K562 (cell line): ENCODE measurements at regions not wholly inside any gene's neighbourhood (a gene's known extent, or its start where the extent isn't known, plus 50 kb on each side); places are given as distances from the start of the nearest gene placed in this dataset.

Experiments used
- ATAC-seq: fragments of 200-7000 bp; cut with Tn5 transposase; 3 replicates; pipeline ENCODE4 v1.9.1; 2020; ENCODE audit warnings: moderate library complexity
- BruUV-seq: library from RNA; stranded (reverse); fragments of 400-500 nt; replicated peaks from 2 replicates; lab custom pipeline; 2021; lab: Mats Ljungman, UMichigan
- CTCF ChIA-PET: fragments of 300-600 bp; formaldehyde crosslinking; extraction: SDS; loops from one replicate; lab custom pipeline; 2021; ENCODE audit warnings: low intra/inter-chr PET ratio; lab: Yijun Ruan, JAX
- POLR2A ChIA-PET: fragments of 300-600, 350-650 bp; sonication (Branson Sonifier 250); formaldehyde crosslinking; extraction: SDS; loops from one replicate; lab custom pipeline; 2021; ENCODE audit warnings: antibody characterized with exemption, inconsistent platforms; lab: Yijun Ruan, JAX
- DNase-seq, 4 experiments: peaks; one replicate each; pipeline versions ENCODE4 v3.0.0 to v3.0.0-alpha.2; 2011 to 2018; ENCODE audit warnings: low spot score in 3 of 4, mixed read lengths in 3 of 4; ENCODE audit errors: extremely low read depth in 1 of 4
- FAIRE-seq: peaks from 2 replicates; lab custom pipeline; 2011; peaks lifted over from hg19 to GRCh38; lab: Jason Lieb, UNC
- H2AFZ ChIP-seq: 2 replicates; pipeline ENCODE4 v1.6.0; 2011; ENCODE audit warnings: low read depth, low read length, control low read depth, inconsistent platforms
- H3K27ac ChIP-seq: fragments of 200-600 bp; 3 replicates; pipeline ENCODE4 v1.8.0; 2011; ENCODE audit warnings: low read depth, mild to moderate bottlenecking, control low read depth, inconsistent platforms, low read length, moderate library complexity, mixed read lengths; ENCODE audit errors: extremely low read depth
- H3K27me3 ChIP-seq, 2 experiments: fragments of 300-600 bp in 1 of 2; 2 replicates in 1 of 2; 3 replicates in 1 of 2; pipeline versions ENCODE4 v1.6.0 to v1.8.0; 2011; ENCODE audit warnings: inconsistent platforms in 2 of 2, low read length in 2 of 2, mild to moderate bottlenecking in 1 of 2, mixed read lengths in 1 of 2, moderate library complexity in 1 of 2; ENCODE audit not compliant: control insufficient read depth in 2 of 2, insufficient read depth in 2 of 2
- H3K36me3 ChIP-seq: fragments of 300-600 bp; 3 replicates; pipeline ENCODE4 v1.8.0; 2011; ENCODE audit warnings: mild to moderate bottlenecking, low read length, inconsistent platforms; ENCODE audit not compliant: control insufficient read depth, insufficient read depth
- H3K4me1 ChIP-seq, 2 experiments: fragments of 200-600 bp in 1 of 2; replicated peaks in 1 of 2; 2 replicates in 1 of 2; 3 replicates in 1 of 2; pipeline versions ENCODE4 v1.5.1 to v1.8.0; 2011; ENCODE audit warnings: inconsistent platforms in 2 of 2, low read length in 2 of 2, mild to moderate bottlenecking in 1 of 2, mixed read lengths in 1 of 2, moderate library complexity in 1 of 2; ENCODE audit not compliant: control insufficient read depth in 2 of 2, insufficient read depth in 2 of 2
- H3K4me2 ChIP-seq: 2 replicates; pipeline ENCODE4 v1.6.1; 2011; ENCODE audit warnings: low read length, control low read depth, inconsistent platforms, mixed read lengths; ENCODE audit not compliant: insufficient read depth
- H3K4me3 ChIP-seq: fragments of 200-600 bp; sonication (generic), shearing (Covaris generic); 2 replicates; pipeline ENCODE4 v1.5.1; 2016; ENCODE audit warnings: control low read depth, inconsistent platforms
- H3K79me2 ChIP-seq: fragments of 200-600 bp; 3 replicates; pipeline ENCODE4 v1.8.0; 2011; ENCODE audit warnings: low read length, inconsistent platforms; ENCODE audit not compliant: control insufficient read depth, insufficient read depth
- H3K9ac ChIP-seq, 2 experiments: 2 replicates each; pipeline versions ENCODE4 v1.6.0 to v1.6.1; 2011; ENCODE audit warnings: low read depth in 2 of 2, low read length in 2 of 2, control low read depth in 1 of 2, inconsistent platforms in 1 of 2, mild to moderate bottlenecking in 1 of 2, mixed read lengths in 1 of 2; ENCODE audit not compliant: insufficient read depth in 1 of 2
- H3K9me1 ChIP-seq: one replicate; pipeline ENCODE4 v1.6.0; 2011; ENCODE audit warnings: inconsistent platforms, mild to moderate bottlenecking, low read length, moderate library complexity; ENCODE audit not compliant: control insufficient read depth, insufficient read depth
- H3K9me3 ChIP-seq: replicated peaks from 2 replicates; pipeline ENCODE4 v1.5.1; 2011; ENCODE audit warnings: low read depth, low read length, inconsistent platforms; ENCODE audit not compliant: control insufficient read depth, insufficient read depth
- H4K20me1 ChIP-seq: replicated peaks from 2 replicates; pipeline ENCODE4 v1.6.1; 2011; ENCODE audit warnings: low read length, inconsistent platforms, mixed read lengths; ENCODE audit not compliant: control insufficient read depth, insufficient read depth
- ARID1B ChIP-seq: fragments of 450-650 bp; IDR thresholded peaks from 2 replicates; pipeline ENCODE4 v1.6.1; 2016; ENCODE audit warnings: antibody characterized with exemption, mild to moderate bottlenecking, inconsistent platforms
- CBX3 ChIP-seq, 2 experiments: IDR thresholded peaks; 1 replicate in 1 of 2; 2 replicates in 1 of 2; pipeline ENCODE4 v1.6.1; 2012; ENCODE audit warnings: inconsistent platforms in 2 of 2, low read length in 2 of 2, borderline replicate concordance in 1 of 2, control low read depth in 1 of 2
- CUX1 ChIP-seq: fragments of 200-800 bp; sonication (Bioruptor generic); IDR thresholded peaks from 2 replicates; pipeline ENCODE4 v1.6.1; 2016; ENCODE audit warnings: missing genetic modification characterization, missing compliant biosample characterization
- KDM2B ChIP-seq: fragments of 250-450 bp; sonication (Bioruptor Pico); IDR thresholded peaks from 2 replicates; pipeline ENCODE4 v1.8.0; 2021; ENCODE audit warnings: mild to moderate bottlenecking, moderate library complexity
- NONO ChIP-seq, 2 experiments: fragments of 200-400 bp in 1 of 2; fragments of 450-650 bp in 1 of 2; formaldehyde crosslinking in 1 of 2; IDR thresholded peaks; 2 replicates each; pipeline ENCODE4 v1.6.1; 2017; ENCODE audit warnings: low read depth in 2 of 2, mild to moderate bottlenecking in 2 of 2, moderate library complexity in 2 of 2, low read length in 1 of 2
- RBM25 ChIP-seq: fragments of 200-400 bp; formaldehyde crosslinking; IDR thresholded peaks from 2 replicates; pipeline ENCODE4 v1.6.1; 2018; ENCODE audit warnings: low read length, low read depth, moderate library complexity; ENCODE audit not compliant: severe bottlenecking
- RFX5 ChIP-seq: IDR thresholded peaks from 2 replicates; pipeline ENCODE4 v1.6.1; 2011; ENCODE audit warnings: low read depth, mild to moderate bottlenecking, improper control_type of control experiment, low read length
- TEAD4 ChIP-seq, 2 experiments: sonication (generic) in 1 of 2; formaldehyde crosslinking in 1 of 2; IDR thresholded peaks; 2 replicates each; pipeline versions ENCODE4 v1.6.1 to v1.8.0; 2012 to 2022; ENCODE audit warnings: borderline replicate concordance in 1 of 2, inconsistent platforms in 1 of 2, low read length in 1 of 2, mild to moderate bottlenecking in 1 of 2, missing genetic modification reagents in 1 of 2
- ZNF146 ChIP-seq: IDR thresholded peaks from one replicate; pipeline ENCODE4 v1.6.1; 2018; ENCODE audit warnings: missing compliant biosample characterization; ENCODE audit not compliant: unreplicated experiment
- ZNF512 ChIP-seq: IDR thresholded peaks from 2 replicates; pipeline ENCODE4 v1.6.1; 2016; ENCODE audit warnings: missing genetic modification characterization, missing compliant biosample characterization
- WGBS: fragments of 100-300 bp; shearing (Covaris generic); methylation state at CpG from one replicate; pipeline ENCODE4 v1.1.6; 2016; ENCODE audit warnings: low coverage, mixed read lengths; ENCODE audit not compliant: insufficient coverage; ENCODE audit errors: missing lambda C conversion rate; 5-methylcytosine and 5-hydroxymethylcytosine counted together
- in situ Hi-C: fragments of 300-500 bp; cut with MboI; formaldehyde crosslinking; loops from 4 replicates; pipeline ENCODE4 v1.15.0; 2018; ENCODE audit warnings: inconsistent platforms, mixed read lengths
- intact Hi-C: fragments of 100-400 bp; cut with micrococcal nuclease; formaldehyde crosslinking; loops from 2 replicates; pipeline ENCODE4 v1.14.2; 2022

DNA sequence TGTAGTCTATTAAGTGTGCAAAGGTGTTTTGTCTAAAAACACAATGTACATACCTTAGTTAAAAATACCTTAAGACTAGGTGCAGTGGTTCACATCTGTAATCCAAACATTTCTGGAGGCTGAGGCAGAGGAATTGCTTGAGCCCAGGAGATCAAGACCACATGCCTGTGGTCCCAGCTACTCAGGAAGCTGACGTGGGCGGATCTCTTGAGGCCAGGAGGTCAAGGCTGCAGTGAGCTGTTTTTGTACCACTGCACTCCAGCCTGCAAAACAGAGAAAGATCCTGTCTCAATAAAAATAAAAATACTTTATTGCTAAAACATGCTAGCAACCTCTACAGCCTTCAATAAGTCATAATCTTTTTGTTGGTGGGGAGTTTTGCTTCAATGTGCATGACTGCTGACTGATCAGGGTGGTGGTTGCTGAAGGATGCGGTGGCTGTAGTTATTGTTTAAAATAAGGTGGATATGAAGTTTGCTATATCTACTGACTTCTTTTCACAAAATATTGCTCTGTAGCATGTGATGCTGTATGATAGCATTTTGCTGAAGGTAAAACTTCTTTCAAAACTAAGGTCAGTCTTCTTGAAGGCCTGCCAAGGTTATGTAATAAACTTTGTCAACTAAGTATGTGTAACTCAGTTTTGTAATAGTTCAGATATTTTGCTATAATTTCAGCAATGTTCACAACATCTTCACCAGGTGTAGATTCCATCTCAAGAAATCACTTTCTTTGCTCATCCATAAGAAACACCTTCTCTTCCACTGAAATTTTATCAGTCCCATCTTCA lies 1238.0 kb upstream of the NRXN1 start:
- BruUV-seq, result no TSS peak
- TF ChIP-seq RFX5 (no peak), ARID1B (no peak), CBX3 (IDR thresholded peaks at IDR 0.05; ENCODE audit: borderline replicate concordance in 1 of 2, low read length in 2 of 2) (no peak), KDM2B (CRISPR knock-in tag) (no peak), TEAD4 (IDR thresholded peaks at IDR 0.05; ENCODE audit: low read length) (no peak), TEAD4 (CRISPR knock-in tag; IDR thresholded peaks at IDR 0.05; ENCODE audit: borderline replicate concordance) (no peak), CUX1 (CRISPR knock-in tag) (no peak), ZNF146 (CRISPR knock-in tag) (no peak), NONO (IDR thresholded peaks at IDR 0.05; ENCODE audit: low read depth in 2 of 2, low read length in 1 of 2) (no peak), RBM25 (no peak), ZNF512 (tag) (no peak)

More for the DNA sequence above, 1238.0 kb upstream of the NRXN1 start:
- ATAC-seq (no peak), DNase-seq (no peak), FAIRE-seq (no peak)
- Histone ChIP-seq H3K27me3 (no peaks in the 10 kb centered on the region), H3K9me1 (no peaks in the 10 kb centered on the region), H3K9me3 (no peaks in the 10 kb centered on the region), H3K4me2 (no peak overlapping the region), H2AFZ (no peak overlapping the region), H3K79me2 (no peaks in the 10 kb centered on the region), H3K9ac (no peak overlapping the region), H3K27ac (no peak overlapping the region), H4K20me1 (no peaks in the 10 kb centered on the region), H3K4me3 (no peak overlapping the region), H3K36me3 (no peaks in the 10 kb centered on the region), H3K4me1 (no peaks in the 10 kb centered on the region)
- in situ Hi-C loops (no loop called here), intact Hi-C loops (no loop called here)
- CTCF ChIA-PET, result no interaction called here
- POLR2A ChIA-PET, result no interaction called here
- WGBS, result 0% methylated on average over 3 of the region's 3 CpGs
